Mammary epithelial cell (primary cell): ENCODE measurements at regions not wholly inside any gene's neighbourhood (a gene's known extent, or its start where the extent isn't known, plus 50 kb on each side); places are given as distances from the start of the nearest gene placed in this dataset.

Source experiments
- EZH2 ChIP-seq: IDR thresholded peaks from 2 replicates; pipeline ENCODE4 v1.6.1; 2012; ENCODE audit warnings: low read length, inconsistent platforms, borderline replicate concordance
- TF ChIP-seq, protein P1 (sequence below), 2 donors: IDR thresholded peaks in 1 of 2; conservative IDR thresholded peaks in 1 of 2; 2 replicates each; pipeline ENCODE4 v1.5.1; 2011 to 2012; ENCODE audit warnings: inconsistent platforms in 2 of 2, low read length in 2 of 2, mild to moderate bottlenecking in 2 of 2, control low read depth in 1 of 2, low read depth in 1 of 2; ENCODE audit not compliant: insufficient read depth in 1 of 2; ENCODE audit errors: extremely low read depth in 1 of 2

DNA sequence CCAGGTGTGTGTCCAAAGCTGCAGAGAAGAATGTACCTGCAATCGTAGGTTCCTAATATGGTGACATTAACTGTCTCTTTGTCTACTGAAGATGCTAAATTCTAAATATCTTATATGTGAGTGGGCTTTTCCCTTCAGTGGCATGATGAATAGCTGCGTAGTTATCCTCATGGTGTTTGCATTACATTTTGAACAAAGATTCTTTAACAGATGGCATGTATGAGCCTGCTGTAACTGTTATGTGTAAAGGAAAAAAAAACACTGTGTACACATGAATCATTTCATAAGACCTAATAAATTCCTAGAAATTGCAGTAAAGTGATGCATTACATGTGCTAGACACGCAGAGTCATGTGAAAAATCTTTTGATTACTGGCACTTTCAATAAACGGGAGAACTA, 288.0 kb downstream of the SH2D1A start:
- TF ChIP-seq, protein P1, sequence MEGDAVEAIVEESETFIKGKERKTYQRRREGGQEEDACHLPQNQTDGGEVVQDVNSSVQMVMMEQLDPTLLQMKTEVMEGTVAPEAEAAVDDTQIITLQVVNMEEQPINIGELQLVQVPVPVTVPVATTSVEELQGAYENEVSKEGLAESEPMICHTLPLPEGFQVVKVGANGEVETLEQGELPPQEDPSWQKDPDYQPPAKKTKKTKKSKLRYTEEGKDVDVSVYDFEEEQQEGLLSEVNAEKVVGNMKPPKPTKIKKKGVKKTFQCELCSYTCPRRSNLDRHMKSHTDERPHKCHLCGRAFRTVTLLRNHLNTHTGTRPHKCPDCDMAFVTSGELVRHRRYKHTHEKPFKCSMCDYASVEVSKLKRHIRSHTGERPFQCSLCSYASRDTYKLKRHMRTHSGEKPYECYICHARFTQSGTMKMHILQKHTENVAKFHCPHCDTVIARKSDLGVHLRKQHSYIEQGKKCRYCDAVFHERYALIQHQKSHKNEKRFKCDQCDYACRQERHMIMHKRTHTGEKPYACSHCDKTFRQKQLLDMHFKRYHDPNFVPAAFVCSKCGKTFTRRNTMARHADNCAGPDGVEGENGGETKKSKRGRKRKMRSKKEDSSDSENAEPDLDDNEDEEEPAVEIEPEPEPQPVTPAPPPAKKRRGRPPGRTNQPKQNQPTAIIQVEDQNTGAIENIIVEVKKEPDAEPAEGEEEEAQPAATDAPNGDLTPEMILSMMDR (conservative IDR thresholded peaks at IDR 0.05 in 1 of 2, IDR thresholded peaks at IDR 0.05 in 1 of 2; ENCODE audit: extremely low read depth in 1 of 2, insufficient read depth in 1 of 2, low read depth in 1 of 2, low read length in 2 of 2), result no peak
- no peak for TF ChIP-seq EZH2
